GM12891 (cell line): ENCODE measurements at regions not wholly inside any gene's neighbourhood (a gene's known extent, or its start where the extent isn't known, plus 50 kb on each side); places are given as distances from the start of the nearest gene placed in this dataset.

Source experiments
- DNase-seq: peaks from one replicate; pipeline ENCODE4 v3.0.0; 2011; ENCODE audit warnings: low spot score; ENCODE audit not compliant: insufficient read length
- FAIRE-seq: peaks from 2 replicates; lab custom pipeline; 2011; peaks lifted over from hg19 to GRCh38; lab: Jason Lieb, UNC
- PAX5 ChIP-seq: IDR thresholded peaks from 2 replicates; pipeline ENCODE4 v1.6.1; 2011; ENCODE audit warnings: low read length, moderate library complexity, mild to moderate bottlenecking; ENCODE audit not compliant: insufficient read depth, severe bottlenecking
- POLR2A ChIP-seq: IDR thresholded peaks from 2 replicates; pipeline ENCODE4 v1.6.1; 2011; ENCODE audit warnings: low read depth, low read length, control low read depth
- POLR2AphosphoS5 ChIP-seq: IDR thresholded peaks from 2 replicates; pipeline ENCODE4 v1.6.1; 2011; ENCODE audit warnings: low read depth, low read length, control low read depth
- POU2F2 ChIP-seq: IDR thresholded peaks from 2 replicates; pipeline ENCODE4 v1.6.1; 2011; ENCODE audit warnings: low read depth, mild to moderate bottlenecking, control low read depth, low read length, moderate library complexity
- SPI1 ChIP-seq: IDR thresholded peaks from 2 replicates; pipeline ENCODE4 v1.6.1; 2011; ENCODE audit warnings: low read depth, low read length, control low read depth
- TAF1 ChIP-seq: IDR thresholded peaks from 2 replicates; pipeline ENCODE4 v1.6.1; 2011; ENCODE audit warnings: low read depth, low read length, control low read depth

DNA sequence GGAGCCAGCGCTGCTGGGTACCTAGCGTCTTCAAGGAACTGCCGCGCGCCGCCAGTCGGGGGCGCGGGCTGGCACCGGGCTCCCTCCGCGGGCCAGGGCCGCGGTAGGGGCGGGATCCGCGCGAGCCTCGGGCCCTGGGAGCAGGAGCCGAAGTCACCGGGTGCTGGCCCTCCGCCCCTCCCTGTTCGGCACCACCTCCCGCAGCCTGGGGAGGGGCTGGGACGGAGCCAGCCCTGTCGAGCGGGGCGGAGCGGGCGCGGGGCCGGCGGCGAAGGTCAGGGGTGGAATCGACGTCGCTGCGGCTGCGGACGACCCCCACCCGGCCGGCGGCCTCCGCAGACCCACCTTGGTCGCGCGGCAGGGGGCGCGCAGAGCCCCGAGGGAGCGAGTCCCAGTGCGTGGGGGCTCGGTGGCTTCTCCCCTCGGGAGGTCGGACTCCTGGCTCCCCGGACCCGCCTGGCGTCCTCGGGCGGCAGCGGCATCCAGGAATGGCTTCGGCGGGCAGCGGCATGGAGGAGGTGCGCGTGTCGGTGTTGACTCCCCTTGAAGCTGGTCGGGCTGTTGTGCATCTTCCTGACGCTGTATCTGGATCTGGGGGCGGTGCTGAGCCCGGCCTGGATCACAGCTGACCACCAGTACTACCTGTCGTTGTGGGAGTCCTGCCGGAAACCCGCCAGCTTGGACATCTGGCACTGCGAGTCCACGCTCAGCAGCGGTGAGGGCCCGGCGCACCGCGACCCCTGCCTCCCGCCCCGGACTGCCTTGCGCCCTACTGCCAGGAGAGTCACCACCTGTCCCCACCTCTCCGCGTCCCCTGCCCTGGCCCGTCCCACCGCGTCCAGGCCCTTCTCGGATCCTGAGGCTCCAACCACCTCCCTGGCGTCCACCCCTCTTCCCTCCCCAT is 50.5 kb upstream of the FAM47C start:
- DNase-seq (no peak), FAIRE-seq (no peak)
- no peak for TF ChIP-seq TAF1
- no peak for TF ChIP-seq POLR2A
- TF ChIP-seq POLR2AphosphoS5 = no peak
- no peak for TF ChIP-seq POU2F2
- no peak for TF ChIP-seq SPI1
- TF ChIP-seq PAX5 = no peak
